Body of pancreas (tissue), 4 donors: ENCODE measurements at regions not wholly inside any gene's neighbourhood (a gene's known extent, or its start where the extent isn't known, plus 50 kb on each side); places are given as distances from the start of the nearest gene placed in this dataset.

Source experiments
- POLR2A ChIP-seq, 3 donors: fragments of 450-650 bp; IDR thresholded peaks; one replicate each; pipeline ENCODE4 v1.6.1; 2016; ENCODE audit warnings: antibody characterized with exemption in 3 of 3, mild to moderate bottlenecking in 2 of 3
- TF ChIP-seq, protein P1 (sequence below), 7 experiments: fragments of 450-650 bp in 4 of 7; fragments of 200-600 bp in 3 of 7; sonication (generic) in 3 of 7; IDR thresholded peaks; one replicate each; pipeline ENCODE4 v1.5.1; 2016 to 2019; ENCODE audit warnings: antibody characterized with exemption in 7 of 7

DNA sequence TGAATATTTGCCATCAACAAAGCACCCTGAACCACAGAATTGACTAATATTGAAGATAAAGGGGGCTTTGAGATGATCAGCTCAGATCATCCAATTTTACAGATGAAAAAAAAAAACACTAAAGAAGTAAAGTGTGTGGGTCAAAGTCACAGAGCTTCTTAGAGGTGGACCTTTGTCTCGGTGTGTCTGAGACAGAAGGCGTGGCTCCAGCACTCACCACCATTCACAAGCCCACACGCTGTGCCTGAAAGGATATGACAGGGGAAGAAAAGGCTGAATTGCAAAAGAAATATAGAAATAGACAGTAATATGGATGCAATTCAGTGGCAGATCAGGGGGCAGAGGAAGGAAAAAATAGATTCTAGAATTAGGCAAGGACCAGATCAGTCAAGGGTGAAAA, 114.9 kb upstream of the PLXNA4 start:
- TF ChIP-seq, protein P1, sequence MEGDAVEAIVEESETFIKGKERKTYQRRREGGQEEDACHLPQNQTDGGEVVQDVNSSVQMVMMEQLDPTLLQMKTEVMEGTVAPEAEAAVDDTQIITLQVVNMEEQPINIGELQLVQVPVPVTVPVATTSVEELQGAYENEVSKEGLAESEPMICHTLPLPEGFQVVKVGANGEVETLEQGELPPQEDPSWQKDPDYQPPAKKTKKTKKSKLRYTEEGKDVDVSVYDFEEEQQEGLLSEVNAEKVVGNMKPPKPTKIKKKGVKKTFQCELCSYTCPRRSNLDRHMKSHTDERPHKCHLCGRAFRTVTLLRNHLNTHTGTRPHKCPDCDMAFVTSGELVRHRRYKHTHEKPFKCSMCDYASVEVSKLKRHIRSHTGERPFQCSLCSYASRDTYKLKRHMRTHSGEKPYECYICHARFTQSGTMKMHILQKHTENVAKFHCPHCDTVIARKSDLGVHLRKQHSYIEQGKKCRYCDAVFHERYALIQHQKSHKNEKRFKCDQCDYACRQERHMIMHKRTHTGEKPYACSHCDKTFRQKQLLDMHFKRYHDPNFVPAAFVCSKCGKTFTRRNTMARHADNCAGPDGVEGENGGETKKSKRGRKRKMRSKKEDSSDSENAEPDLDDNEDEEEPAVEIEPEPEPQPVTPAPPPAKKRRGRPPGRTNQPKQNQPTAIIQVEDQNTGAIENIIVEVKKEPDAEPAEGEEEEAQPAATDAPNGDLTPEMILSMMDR (IDR thresholded peaks at IDR 0.05), result no peak
- TF ChIP-seq POLR2A (IDR thresholded peaks at IDR 0.05), result no peak
